LNCaP clone FGC (cell line): ENCODE measurements at regions not wholly inside any gene's neighbourhood (a gene's known extent, or its start where the extent isn't known, plus 50 kb on each side); places are given as distances from the start of the nearest gene placed in this dataset.

Experiments
- DNase-seq: peaks from one replicate; pipeline ENCODE4 v3.0.0-alpha.2; 2011; ENCODE audit warnings: low read depth
- H3K4me3 ChIP-seq: 2 replicates; pipeline ENCODE4 v1.5.1; 2011; ENCODE audit warnings: mild to moderate bottlenecking, low read depth, low read length, control low read depth
- CTCF ChIP-seq: IDR thresholded peaks from 2 replicates; pipeline ENCODE4 v1.5.1; 2012; ENCODE audit warnings: mild to moderate bottlenecking; ENCODE audit not compliant: control insufficient read depth, insufficient read depth; ENCODE audit errors: extremely low read depth

- DNase-seq = peak; percentile 2
- no peak overlapping the region for H3K4me3 ChIP-seq
- TF ChIP-seq CTCF = no peak
Observed at GRCh38 chr6:126475449-126475848, 135.5 kb downstream of the CENPW start.

GRCh38 chr6:126477678-126478077 is 137.8 kb downstream of the CENPW start:
- no peak for TF ChIP-seq CTCF
- DNase-seq = no peak
- no peak overlapping the region for H3K4me3 ChIP-seq

- no peak for DNase-seq
- TF ChIP-seq CTCF = no peak
- H3K4me3 ChIP-seq = no peak overlapping the region
Observed at GRCh38 chr6:126480268-126480667, 140.4 kb downstream of the CENPW start.

GRCh38 chr6:126481319-126481718 is 141.4 kb downstream of the CENPW start:
- H3K4me3 ChIP-seq = no peak overlapping the region
- DNase-seq = no peak
- TF ChIP-seq CTCF = no peak

GRCh38 chr6:126504792-126505191 is 164.9 kb downstream of the CENPW start:
- DNase-seq = no peak
- no peak overlapping the region for H3K4me3 ChIP-seq

GRCh38 chr6:126513198-126513597 is 173.3 kb downstream of the CENPW start:
- no peak for TF ChIP-seq CTCF
- no peak for DNase-seq
- H3K4me3 ChIP-seq = no peak overlapping the region

More at GRCh38 chr6:126504792-126505191, 164.9 kb downstream of the CENPW start:
- no peak for TF ChIP-seq CTCF

GRCh38 chr6:126516411-126516810 is 176.5 kb downstream of the CENPW start:
- TF ChIP-seq CTCF = no peak
- DNase-seq = no peak

More at GRCh38 chr6:126516411-126516810, 176.5 kb downstream of the CENPW start:
- no peak overlapping the region for H3K4me3 ChIP-seq
